Lung (tissue), 11 donors: ENCODE measurements at regions not wholly inside any gene's neighbourhood (a gene's known extent, or its start where the extent isn't known, plus 50 kb on each side); places are given as distances from the start of the nearest gene placed in this dataset.

Experiments
- ATAC-seq: fragments of 200-7000 bp; cut with Tn5 transposase; one replicate; pipeline ENCODE4 v1.9.1; 2020; ENCODE audit warnings: moderate number of reproducible peaks; ENCODE audit not compliant: insufficient read depth, low FRiP score
- DNase-seq, 3 donors: peaks; one replicate each; pipeline ENCODE4 v3.0.0-alpha.2; 2013 to 2017
- H3K27ac ChIP-seq, 2 donors: one replicate each; pipeline ENCODE4 v1.5.1; 2013; ENCODE audit warnings: mild to moderate bottlenecking in 2 of 2, moderate library complexity in 2 of 2, control low read depth in 1 of 2, inconsistent platforms in 1 of 2, low read depth in 1 of 2, low read length in 1 of 2
- H3K27me3 ChIP-seq, 3 donors: one replicate each; pipeline ENCODE4 v1.5.1; 2013; ENCODE audit warnings: low read length in 2 of 3; ENCODE audit not compliant: control insufficient read depth in 3 of 3, insufficient read depth in 3 of 3
- H3K36me3 ChIP-seq, 4 donors: one replicate each; pipeline ENCODE4 v1.5.1; 2013; ENCODE audit warnings: low read length in 4 of 4, mild to moderate bottlenecking in 1 of 4, moderate library complexity in 1 of 4; ENCODE audit not compliant: control insufficient read depth in 4 of 4, insufficient read depth in 4 of 4
- H3K4me1 ChIP-seq, 5 donors: one replicate each; pipeline ENCODE4 v1.5.1; 2013; ENCODE audit warnings: low read length in 5 of 5, mild to moderate bottlenecking in 2 of 5, moderate library complexity in 1 of 5; ENCODE audit not compliant: control insufficient read depth in 5 of 5, insufficient read depth in 5 of 5
- H3K4me3 ChIP-seq: one replicate; pipeline ENCODE4 v1.5.1; 2013; ENCODE audit warnings: mild to moderate bottlenecking, control low read depth, moderate library complexity
- H3K9ac ChIP-seq, 2 donors: one replicate each; pipeline ENCODE4 v1.5.1; 2013; ENCODE audit warnings: low read length in 2 of 2, control low read depth in 1 of 2; ENCODE audit not compliant: insufficient read depth in 1 of 2
- H3K9me3 ChIP-seq, 4 donors: one replicate each; pipeline ENCODE4 v1.5.1; 2013; ENCODE audit warnings: low read length in 3 of 4, mild to moderate bottlenecking in 1 of 4, moderate library complexity in 1 of 4; ENCODE audit not compliant: control insufficient read depth in 4 of 4, insufficient read depth in 3 of 4
- WGBS, 2 donors: extraction: QIAGEN DNeasy Blood & Tissue Kit; methylation state at CpG; one replicate each; pipeline ENCODE4 v1.1.7; 2013; 5-methylcytosine and 5-hydroxymethylcytosine counted together
- TF ChIP-seq, protein P1 (sequence below): IDR thresholded peaks from 2 replicates; pipeline ENCODE4 v1.5.1; 2012; ENCODE audit warnings: mild to moderate bottlenecking; ENCODE audit errors: control extremely low read depth, extremely low read depth
- donor health status: control.
- donor health status: control.
- donor health status: Bipolar disorder and iron deficiency.
- donor health status: healthy.
- donor health status: DM: yes; HTN: yes; CAD: no.

DNA sequence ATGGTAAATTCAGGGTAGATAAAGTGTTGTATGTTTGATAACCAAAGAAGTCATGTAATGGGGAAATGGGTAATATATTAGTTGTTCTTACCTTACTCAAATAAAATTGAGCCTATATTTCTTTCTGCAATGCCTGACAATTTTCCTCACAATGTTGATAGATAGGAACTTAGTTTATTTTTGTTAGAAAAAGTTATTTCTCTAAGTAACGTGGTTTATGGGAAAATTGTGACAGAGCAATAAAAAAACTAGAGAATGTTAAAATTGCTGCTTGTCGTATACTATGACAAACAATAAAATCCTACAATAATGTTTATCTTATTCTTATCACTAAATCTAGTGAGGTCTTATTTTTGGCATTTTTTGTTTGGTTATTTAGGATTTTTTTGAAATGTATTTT, 534.1 kb downstream of the TMTC2 start:
- no peak overlapping the region for H3K27ac ChIP-seq
- 78 to 86% methylated on average over 2 of the region's 2 CpGs for WGBS, 2 donors
- no peak overlapping the region for H3K4me3 ChIP-seq
- H3K36me3 ChIP-seq: no peaks in the 10 kb centered on the region
- no peak overlapping the region for H3K9ac ChIP-seq
- TF ChIP-seq, protein P1, sequence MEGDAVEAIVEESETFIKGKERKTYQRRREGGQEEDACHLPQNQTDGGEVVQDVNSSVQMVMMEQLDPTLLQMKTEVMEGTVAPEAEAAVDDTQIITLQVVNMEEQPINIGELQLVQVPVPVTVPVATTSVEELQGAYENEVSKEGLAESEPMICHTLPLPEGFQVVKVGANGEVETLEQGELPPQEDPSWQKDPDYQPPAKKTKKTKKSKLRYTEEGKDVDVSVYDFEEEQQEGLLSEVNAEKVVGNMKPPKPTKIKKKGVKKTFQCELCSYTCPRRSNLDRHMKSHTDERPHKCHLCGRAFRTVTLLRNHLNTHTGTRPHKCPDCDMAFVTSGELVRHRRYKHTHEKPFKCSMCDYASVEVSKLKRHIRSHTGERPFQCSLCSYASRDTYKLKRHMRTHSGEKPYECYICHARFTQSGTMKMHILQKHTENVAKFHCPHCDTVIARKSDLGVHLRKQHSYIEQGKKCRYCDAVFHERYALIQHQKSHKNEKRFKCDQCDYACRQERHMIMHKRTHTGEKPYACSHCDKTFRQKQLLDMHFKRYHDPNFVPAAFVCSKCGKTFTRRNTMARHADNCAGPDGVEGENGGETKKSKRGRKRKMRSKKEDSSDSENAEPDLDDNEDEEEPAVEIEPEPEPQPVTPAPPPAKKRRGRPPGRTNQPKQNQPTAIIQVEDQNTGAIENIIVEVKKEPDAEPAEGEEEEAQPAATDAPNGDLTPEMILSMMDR: no peak
- no peak for DNase-seq
- H3K27me3 ChIP-seq: no peaks in the 10 kb centered on the region
- H3K9me3 ChIP-seq: peaks cover 0 to 2% (median 0%) of the 10 kb centered on the region in 4 donors
- no peaks in the 10 kb centered on the region for H3K4me1 ChIP-seq
- ATAC-seq: no peak

DNA sequence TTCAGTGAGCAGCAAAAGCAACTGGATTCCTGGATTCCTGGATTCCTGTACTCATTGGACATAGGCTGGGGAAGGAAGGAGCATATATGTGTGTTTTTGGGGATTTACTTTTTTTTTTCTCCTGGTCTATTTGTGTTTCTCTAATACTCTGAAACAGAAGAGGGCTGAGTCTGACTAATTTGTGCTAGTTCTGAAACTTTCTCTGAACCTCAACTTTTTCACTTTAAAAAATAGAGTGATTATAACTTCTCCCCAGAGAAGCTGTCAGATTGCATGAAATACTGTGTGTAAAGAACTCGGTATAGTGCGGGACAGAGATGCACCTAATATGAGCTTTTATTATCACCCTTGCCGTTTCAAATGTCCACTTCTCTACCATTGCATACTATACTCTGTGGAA, 529.5 kb downstream of the TMTC2 start:
- Histone ChIP-seq H3K4me3 (no peak overlapping the region), H3K27me3 (no peaks in the 10 kb centered on the region), H3K9ac (no peak overlapping the region), H3K36me3 (no peaks in the 10 kb centered on the region), H3K4me1 (no peaks in the 10 kb centered on the region), H3K27ac (no peak overlapping the region), H3K9me3 (no peaks in the 10 kb centered on the region)
- no peak for ATAC-seq
- 89 to 91% methylated on average over 3 of the region's 3 CpGs for WGBS, 2 donors
- DNase-seq: no peak
- TF ChIP-seq, protein P1: no peak

DNA sequence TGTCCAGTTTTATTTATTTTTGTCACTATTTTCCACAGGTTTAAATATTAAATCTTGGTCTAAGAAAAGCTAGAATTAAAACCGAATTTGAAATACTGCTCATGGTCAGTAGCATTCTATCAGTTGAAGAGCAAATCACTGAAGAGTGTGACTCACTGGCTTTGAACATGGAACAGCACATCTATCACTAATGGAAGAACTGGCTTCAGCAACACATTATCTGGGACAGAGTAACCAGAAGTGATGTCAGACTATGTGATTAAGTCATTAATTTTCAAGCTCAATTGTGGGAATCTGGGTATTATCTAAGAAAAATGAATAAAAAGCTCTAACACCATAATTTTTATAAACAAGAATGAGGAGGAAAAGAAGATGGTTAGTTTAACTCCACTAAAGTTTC, 527.5 kb downstream of the TMTC2 start:
- Histone ChIP-seq H3K9me3 (no peaks in the 10 kb centered on the region), H3K27ac (no peak overlapping the region), H3K36me3 (no peaks in the 10 kb centered on the region), H3K4me3 (no peak overlapping the region), H3K4me1 (no peaks in the 10 kb centered on the region), H3K27me3 (no peaks in the 10 kb centered on the region), H3K9ac (no peak overlapping the region)
- ATAC-seq (no peak), DNase-seq (no peak)
- TF ChIP-seq, protein P1: no peak
- WGBS, 2 donors: 79 to 89% methylated on average over 1 of the region's 1 CpG

DNA sequence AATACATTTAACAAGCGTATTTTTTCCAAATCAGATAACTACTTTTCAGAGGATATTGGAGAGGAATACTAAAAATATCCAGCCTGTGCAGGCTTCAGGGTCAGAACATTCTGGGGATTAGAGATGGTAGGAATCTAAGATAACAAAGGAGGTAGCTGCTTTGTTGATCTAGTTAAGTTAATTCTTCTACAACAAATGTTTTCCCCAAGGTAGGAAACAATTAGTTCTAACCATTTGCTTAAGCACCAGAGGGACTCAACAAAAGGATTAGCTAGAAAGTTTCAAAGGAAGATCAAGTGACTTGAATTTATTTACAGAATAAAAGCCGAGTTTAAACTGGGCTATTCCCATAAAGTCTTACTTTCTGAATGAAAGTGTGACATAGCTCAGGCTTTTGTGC, 524.2 kb downstream of the TMTC2 start:
- Histone ChIP-seq H3K9me3 (no peaks in the 10 kb centered on the region), H3K4me3 (no peak overlapping the region)

More for the DNA sequence above, 524.2 kb downstream of the TMTC2 start:
- DNase-seq (no peak), ATAC-seq (no peak)
- Histone ChIP-seq H3K27ac (no peak overlapping the region), H3K36me3 (no peaks in the 10 kb centered on the region), H3K4me1 (no peaks in the 10 kb centered on the region), H3K9ac (no peak overlapping the region), H3K27me3 (no peaks in the 10 kb centered on the region)
- WGBS, 2 donors: 64 to 65% methylated on average over 2 of the region's 2 CpGs
- TF ChIP-seq, protein P1: no peak
